Stimulated activated CD4-positive, alpha-beta T cell treated with anti-CD3 and anti-CD28 coated beads, TNF-alpha, amount 100 ng/mL, for 1 hour (primary cell): ENCODE measurements at regions not wholly inside any gene's neighbourhood (a gene's known extent, or its start where the extent isn't known, plus 50 kb on each side); places are given as distances from the start of the nearest gene placed in this dataset.
"Not testable (repeated sequence)": the region's sequence is repeated elsewhere in the genome, so short reads cannot be mapped to it uniquely, and the experiment has no call there.

ENCODE experiments used
- DNase-seq, 3 donors: peaks; one replicate each; pipeline ENCODE4 v3.0.0-alpha.2; 2020; ENCODE audit warnings: low read depth in 3 of 3, low spot score in 1 of 3

- DNase-seq = not testable (repeated sequence)
Measured at GRCh38 chr2:87258887-87259286, 237.2 kb upstream of the PLGLB1 start.

GRCh38 chr2:87262184-87262702 is 240.6 kb upstream of the PLGLB1 start:
- not testable (repeated sequence) for DNase-seq

DNA sequence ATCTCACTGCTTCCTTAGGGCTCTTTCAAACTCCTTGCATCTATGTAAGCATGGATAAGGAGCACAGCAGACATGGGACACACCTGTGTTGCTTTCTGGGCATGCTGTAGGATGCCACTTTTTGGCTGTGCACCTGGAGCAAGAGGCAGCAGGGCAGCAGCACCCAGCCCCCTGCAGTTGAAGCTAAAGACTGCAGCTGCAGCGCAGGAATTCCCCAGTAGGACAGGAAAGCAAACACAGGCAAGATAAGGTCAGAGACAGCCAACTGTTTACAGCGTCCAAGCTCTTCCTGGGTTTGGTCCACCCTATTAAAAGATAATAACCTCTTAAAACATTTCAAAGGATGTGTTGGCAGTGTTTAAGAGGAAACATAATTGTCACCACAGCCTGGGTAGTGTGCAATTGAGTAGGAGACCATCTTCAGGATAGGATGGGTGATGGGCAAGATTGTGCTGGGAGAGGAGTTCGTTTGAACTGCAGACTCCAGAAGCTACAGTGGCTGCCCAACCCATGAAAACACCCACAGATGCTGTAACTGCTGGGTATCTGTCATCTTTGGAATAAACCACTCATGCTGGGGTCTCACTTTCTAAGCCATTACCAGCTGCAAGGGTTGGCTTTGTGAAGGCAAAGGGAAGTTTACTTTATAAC is 242.3 kb upstream of the PLGLB1 start:
- DNase-seq = not testable (repeated sequence)

DNA sequence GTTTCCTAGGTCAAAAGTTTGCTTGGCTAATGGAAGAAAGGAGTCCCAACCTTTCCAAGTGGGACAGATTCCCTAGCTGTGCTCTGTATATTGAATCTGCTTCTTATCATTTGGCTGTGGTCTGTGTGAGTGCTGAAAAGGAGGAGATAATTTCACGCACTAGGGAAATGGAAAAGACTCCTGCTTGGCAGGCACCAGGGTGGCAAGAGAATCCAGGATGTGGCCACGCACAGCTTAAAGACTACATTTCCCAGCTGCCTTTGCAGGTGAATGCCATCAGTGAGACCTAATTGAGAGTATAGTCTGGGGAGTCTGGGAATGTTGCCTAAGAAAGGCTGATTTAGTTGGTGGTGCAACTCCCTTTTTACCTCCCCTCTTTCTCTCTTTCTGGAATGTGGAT is 253.5 kb upstream of the PLGLB1 start:
- DNase-seq = not testable (repeated sequence)

DNA sequence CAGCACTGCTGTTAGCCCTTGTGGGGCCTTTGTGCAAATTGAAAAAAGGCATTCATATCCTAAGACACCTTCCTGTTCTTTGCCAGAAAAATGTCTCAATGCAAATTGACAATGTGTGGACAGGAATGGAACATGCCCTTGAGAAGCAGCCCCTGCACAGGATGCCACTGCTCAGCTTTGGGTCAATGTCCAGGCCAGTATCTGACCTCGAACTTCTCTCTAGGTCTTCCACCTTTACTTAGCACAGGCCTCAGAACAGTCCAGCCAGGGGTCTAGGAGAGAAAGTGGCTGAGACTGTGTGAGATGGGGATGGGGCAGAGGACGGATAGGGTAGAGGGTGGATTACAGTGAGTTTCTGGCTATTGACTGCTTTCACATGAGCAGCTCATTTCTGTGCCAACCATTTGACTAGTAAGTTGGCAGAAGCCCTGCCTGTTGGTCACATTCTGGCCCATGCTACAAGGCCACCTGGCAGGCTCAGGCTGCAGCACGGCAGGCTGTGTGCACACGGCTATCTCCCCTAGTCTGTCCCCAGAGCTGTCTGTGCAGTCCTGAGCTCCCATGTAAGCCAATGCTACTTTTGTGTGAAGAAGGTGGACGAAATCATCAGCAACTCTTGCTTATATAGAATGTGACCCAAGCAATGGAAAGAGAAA is 254.5 kb upstream of the PLGLB1 start:
- DNase-seq = not testable (repeated sequence)

- not testable (repeated sequence) for DNase-seq
Measured at GRCh38 chr2:87276673-87277072, 255.0 kb upstream of the PLGLB1 start.

GRCh38 chr2:87277734-87278133 is 256.1 kb upstream of the PLGLB1 start:
- DNase-seq = not testable (repeated sequence)

DNA sequence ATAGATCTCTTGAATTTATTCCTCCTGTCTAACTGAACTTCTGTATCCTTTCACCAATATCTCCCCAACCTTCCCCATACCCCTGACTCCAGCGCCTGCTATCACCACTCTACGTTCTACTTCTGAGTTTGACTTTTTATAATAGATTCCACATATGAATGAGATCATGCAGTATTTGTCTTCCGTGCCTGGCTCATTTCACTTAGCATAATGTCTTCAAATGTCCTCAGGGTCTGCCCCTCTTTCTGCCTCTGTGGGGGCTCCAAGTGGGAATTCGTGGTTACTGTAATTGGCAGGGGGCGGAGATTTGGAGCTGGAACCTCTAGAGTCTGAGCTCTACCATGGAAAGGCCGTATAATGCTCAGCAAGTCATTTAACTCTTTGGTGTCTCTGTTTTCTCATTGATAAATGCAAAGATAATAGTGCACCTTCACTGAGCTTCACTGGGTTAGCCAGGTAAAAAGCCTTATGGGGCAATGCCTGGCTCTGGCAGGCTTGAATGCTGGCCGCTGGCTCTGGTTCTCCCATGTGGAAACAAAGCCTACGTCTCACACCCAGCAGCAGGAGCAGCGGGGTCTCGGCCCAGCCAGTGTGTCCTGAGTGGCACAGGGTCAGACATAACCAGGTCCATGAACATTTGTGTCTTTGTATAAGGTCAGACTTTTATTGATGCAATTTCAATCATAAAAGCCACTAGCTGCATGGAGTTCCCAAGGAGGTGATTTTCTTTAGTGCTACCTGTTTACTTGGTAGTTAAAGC is 259.1 kb upstream of the PLGLB1 start:
- not testable (repeated sequence) for DNase-seq

GRCh38 chr2:87283735-87284470 is 262.3 kb upstream of the PLGLB1 start:
- DNase-seq = not testable (repeated sequence)

DNA sequence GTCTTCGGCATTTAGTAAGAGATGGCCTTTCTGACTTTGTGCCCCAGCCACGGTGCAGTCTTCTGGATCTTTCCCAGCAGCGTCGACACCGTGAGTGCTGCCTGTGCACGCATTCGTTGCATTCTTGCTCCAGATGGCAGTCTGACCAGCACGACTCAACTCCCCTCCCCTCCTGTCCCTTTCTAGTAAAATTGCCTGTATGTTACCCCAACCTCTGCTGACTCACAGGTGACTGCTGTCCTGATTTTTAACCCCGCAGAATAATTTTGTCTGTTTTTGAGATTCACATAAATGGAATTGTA is 262.8 kb upstream of the PLGLB1 start:
- DNase-seq = not testable (repeated sequence)

DNA sequence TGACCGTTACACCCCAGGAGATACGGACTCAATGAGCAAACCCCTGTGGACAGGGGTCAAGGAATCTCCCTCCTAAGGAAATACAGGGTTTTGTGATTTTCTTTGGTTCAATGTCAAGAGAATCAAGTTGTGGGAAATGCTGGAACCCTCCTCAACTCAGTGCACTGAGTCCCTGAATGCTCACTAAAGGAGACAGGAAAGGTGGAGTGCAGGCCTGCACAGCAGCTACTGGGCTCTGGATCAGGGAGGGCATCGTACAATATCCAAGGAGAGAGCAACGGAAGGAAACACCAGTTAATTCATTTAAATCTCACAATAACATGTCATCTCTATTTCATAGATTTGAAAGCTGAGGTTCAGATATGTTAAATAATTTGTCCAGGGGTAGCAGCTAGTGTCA is 263.5 kb upstream of the PLGLB1 start:
- DNase-seq = not testable (repeated sequence)

- not testable (repeated sequence) for DNase-seq
Measured at GRCh38 chr2:87290566-87291307, 269.1 kb upstream of the PLGLB1 start.

DNA sequence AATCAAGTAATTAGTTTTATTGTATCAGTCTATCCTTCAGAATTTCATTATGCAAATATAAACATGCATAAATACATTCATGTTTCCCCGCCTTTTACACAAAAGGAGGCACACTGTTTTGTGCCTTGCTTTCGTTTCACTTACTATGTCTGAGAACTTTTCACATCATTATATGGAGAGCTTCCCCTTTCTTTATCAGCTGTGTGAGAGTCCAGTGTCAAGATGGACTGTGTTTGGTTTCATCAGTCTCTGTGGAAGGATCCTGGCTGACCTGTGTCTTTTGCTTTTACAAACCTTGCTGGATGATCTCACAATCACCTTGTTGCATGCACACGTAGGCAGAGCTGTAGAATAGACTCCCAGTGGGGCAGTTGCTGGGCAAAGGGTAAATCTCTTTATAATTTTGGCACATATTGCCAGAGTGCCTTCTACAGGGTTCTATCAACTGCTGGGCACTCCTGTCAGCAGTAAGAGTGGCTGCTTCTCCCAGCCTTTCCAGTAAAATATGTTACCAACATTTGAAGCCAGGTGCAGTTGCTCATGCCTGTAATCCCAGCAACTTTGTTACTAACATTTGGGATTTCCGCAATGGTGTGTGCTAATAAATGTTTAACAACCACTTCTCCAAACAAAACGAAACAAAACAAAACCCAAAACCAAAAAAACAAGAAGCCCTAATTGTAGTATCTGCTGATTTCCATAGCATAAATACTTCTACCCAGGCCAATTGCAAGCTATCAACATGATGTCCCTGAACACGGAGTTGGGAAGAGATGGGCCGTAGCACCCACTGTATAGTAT is 270.0 kb upstream of the PLGLB1 start:
- not testable (repeated sequence) for DNase-seq

DNA sequence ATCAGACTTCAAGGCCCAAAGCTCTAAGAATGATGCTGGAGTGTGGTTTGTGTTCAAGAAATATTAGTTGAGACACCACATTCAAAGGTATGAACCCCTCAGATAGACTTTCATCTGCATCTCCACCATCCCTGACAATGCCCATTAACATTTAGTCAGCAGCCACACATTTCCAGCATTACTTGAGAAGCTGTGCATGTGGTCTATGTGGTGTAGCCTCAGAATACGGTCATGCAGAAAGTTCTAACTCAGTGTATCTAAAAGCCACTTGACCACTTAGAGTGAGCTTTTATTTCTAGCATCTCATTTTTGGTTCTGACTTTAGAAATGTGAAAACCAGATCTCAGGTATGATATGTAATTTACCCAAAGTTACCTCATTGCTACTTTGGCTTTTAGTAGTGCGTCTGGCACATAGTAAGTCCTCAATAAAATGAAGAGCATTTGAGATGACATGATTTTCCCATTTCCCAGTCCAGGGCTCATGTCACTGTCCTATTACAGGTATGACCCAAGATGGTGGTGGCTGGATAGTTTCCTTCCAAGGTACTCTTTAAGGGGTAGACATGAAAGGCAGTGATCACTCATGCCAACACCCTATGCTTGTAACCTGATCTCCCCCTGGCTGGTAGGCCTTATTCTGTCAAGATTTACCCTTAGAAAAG is 272.4 kb upstream of the PLGLB1 start:
- DNase-seq = not testable (repeated sequence)

- DNase-seq = not testable (repeated sequence)
Measured at GRCh38 chr2:87295135-87295534, 273.5 kb upstream of the PLGLB1 start.

- not testable (repeated sequence) for DNase-seq
Measured at GRCh38 chr2:87301349-87301748, 279.7 kb upstream of the PLGLB1 start.

DNA sequence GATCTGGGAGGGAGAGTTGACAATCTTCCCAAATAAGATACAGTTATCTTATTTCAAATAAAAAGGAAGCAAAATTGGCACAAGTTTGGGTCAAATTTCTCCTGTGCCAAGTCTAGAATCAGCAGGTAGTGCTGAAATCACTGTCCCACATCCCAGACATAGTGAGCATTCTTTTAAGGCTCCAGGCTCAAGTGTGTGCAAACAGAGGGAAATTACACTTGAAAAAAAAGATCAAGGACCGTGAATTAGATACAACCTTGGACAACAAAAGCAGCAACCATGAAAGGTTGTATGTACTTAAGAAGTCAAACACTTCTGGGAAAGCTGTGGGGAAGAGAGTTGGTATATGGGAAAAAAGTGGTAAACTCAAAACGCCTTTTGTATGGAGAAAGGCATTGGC is 280.2 kb upstream of the PLGLB1 start:
- DNase-seq = not testable (repeated sequence)

DNA sequence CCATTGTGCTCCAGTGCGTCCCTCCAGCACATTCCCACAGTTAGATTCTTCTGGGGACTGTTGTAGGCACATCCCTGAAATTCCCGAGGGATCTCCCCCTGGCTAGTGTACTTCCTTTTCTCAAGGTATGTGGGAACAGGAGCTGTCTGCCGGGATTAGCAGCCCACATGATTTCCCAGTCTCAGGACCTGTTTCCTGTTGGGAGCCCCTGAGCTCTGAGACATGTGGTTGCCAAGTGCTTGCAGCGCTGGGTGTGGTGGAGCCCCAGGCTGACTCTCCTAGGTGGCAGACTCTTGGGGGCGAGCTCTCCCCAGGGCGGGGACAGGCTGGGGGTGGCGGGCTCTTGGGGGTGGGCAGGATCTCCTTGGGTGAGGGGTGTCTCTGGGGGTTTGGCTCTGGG is 287.0 kb upstream of the PLGLB1 start:
- not testable (repeated sequence) for DNase-seq

DNA sequence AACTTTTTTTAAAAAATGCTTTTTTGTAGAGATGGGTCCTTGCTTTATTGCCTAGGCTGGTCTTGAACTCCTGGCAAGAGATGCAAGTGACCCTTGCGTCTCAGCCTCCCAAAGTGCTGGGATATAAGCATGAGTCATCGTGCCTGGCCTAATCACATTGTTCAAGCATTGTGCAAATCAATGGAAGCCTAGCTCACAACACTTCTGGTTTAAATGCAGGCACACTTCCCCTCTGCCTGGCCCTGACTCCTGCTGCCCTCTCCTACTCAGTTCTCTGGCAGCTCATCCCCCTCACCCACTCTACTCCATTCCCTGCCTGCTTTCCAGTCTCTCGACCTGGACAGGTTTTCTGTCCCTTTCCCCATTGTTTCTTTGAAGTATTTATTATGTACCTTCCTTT is 288.1 kb upstream of the PLGLB1 start:
- not testable (repeated sequence) for DNase-seq
